Lower leg skin (tissue), 3 donors: ENCODE measurements at regions not wholly inside any gene's neighbourhood (a gene's known extent, or its start where the extent isn't known, plus 50 kb on each side); places are given as distances from the start of the nearest gene placed in this dataset.

Experiments used
- CTCF ChIP-seq, 3 donors: fragments of 450-650 bp; IDR thresholded peaks; one replicate each; pipeline ENCODE4 v1.5.1; 2016; ENCODE audit warnings: antibody characterized with exemption in 3 of 3, mild to moderate bottlenecking in 3 of 3, moderate library complexity in 2 of 3
- POLR2A ChIP-seq, 2 donors: fragments of 450-650 bp; IDR thresholded peaks; one replicate each; pipeline ENCODE4 v1.6.1; 2016 to 2017; ENCODE audit warnings: antibody characterized with exemption in 2 of 2, mild to moderate bottlenecking in 1 of 2, moderate library complexity in 1 of 2

GRCh38 chr12:126830778-126831680, 1435.9 kb upstream of the TMEM132C start:
- TF ChIP-seq CTCF (IDR thresholded peaks at IDR 0.05) = no peak
- TF ChIP-seq POLR2A (IDR thresholded peaks at IDR 0.05) = no peak
